ENCODE measurements at regions not wholly inside any gene's neighbourhood (a gene's known extent, or its start where the extent isn't known, plus 50 kb on each side); places are given as distances from the start of the nearest gene placed in this dataset.

DNA sequence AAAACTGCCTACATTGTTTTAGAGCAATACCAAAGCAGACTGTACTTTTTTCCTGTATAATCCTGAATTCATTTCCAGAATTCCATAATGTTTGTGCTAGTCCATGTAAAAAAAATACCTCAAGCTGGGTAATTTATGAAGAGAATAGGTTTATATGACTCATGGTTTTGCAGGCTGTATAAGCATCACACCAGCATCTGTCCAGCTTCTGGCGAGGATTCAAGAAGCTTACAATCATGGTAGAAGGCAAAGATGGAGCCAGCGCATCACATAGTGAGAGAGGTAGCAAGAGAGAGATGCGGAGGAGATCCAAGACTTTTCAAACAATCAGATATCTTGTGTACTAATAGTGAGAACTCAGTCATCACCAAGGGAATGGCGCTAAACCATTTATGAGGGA, 280.3 kb upstream of the CDH9 start:
- no peaks in the 10 kb centered on the region for H3K36me3 Mint-ChIP-seq
- CTCF ChIA-PET: no interaction called here
- no peak overlapping the region for H3K4me3 Mint-ChIP-seq
- DNase-seq: no peak
- intact Hi-C loops (cut with micrococcal nuclease): no loop called here
- H3K27ac Mint-ChIP-seq: no peak overlapping the region
- H3K4me1 Mint-ChIP-seq (ENCODE audit: low read depth): no peaks in the 10 kb centered on the region
- peaks cover 7% of the 10 kb centered on the region for H3K9me3 Mint-ChIP-seq
- H3K27me3 Mint-ChIP-seq: no peaks in the 10 kb centered on the region
- POLR2A ChIA-PET: no interaction called here

DNA sequence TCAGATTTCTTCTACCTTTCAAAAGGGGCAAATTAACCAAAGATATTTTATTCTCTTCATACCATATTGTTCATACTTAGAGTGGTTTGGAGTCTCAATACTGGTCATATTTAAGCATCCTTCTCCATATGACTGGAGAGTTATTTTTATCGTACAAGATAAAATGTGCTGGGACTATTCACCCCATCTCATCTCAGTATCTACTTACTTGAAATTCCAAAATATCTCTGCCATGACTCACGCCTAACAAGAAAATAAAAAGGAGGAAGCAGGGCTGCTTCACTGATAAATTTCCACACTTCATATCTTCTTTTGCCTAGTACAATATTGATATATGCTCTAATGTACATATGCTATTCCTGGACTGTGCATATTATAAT, 277.9 kb upstream of the CDH9 start:
- H3K36me3 Mint-ChIP-seq: no peaks in the 10 kb centered on the region
- no peak overlapping the region for H3K4me3 Mint-ChIP-seq
- H3K27ac Mint-ChIP-seq: no peak overlapping the region
- intact Hi-C loops (cut with micrococcal nuclease): no loop called here
- no peak for DNase-seq
- H3K27me3 Mint-ChIP-seq: no peaks in the 10 kb centered on the region
- H3K4me1 Mint-ChIP-seq (ENCODE audit: low read depth): no peaks in the 10 kb centered on the region
- peaks cover 12% of the 10 kb centered on the region for H3K9me3 Mint-ChIP-seq
- POLR2A ChIA-PET: no interaction called here
- CTCF ChIA-PET: no interaction called here

DNA sequence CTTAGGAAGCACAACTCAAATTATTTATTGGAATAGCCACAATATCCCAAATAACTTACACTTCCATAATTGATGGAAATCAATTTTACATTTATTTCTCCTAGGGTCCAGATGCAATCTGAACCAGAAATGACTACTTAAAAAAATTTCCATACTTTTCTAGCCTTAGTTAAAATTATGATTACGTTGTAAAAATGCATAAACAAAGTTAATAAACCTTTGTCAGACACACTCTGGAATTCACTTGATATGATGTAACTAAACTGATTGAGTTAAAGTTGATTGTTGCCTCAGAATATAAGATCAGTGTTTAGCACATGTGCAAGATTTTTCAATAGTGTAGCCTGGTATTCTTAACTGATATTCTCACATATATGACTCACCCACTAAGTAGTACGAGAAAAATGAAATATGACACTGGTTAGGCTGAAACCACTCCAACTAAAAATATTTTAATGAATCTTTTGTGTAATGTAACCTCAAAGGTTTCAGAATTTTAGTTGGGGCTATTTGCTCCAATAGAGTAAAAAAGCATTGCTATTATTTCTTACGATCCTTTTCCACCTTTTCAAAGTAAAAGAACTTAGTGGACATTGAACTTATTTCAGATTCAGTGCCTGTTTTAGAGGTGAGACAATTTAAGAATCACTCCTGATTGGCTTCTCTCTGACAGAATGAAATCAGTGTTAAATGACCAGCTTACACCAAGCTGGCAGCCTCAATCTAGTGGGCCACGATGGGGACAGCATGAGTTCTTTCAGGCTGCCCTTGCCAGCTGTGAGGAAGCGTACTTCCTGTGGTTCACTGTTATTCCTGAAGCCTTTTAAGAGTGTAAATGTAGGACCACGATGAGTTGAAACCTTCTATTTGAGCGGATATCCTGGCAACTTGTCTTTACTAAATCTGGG, 277.2 kb upstream of the CDH9 start:
- intact Hi-C loops (cut with micrococcal nuclease): no loop called here
- H3K4me3 Mint-ChIP-seq: no peak overlapping the region
- no peak for DNase-seq
- no peaks in the 10 kb centered on the region for H3K36me3 Mint-ChIP-seq
- ChIA-PET CTCF (no interaction called here), POLR2A (no interaction called here)
- H3K27me3 Mint-ChIP-seq: no peaks in the 10 kb centered on the region
- peaks cover 12% of the 10 kb centered on the region for H3K9me3 Mint-ChIP-seq
- no peaks in the 10 kb centered on the region for H3K4me1 Mint-ChIP-seq (ENCODE audit: low read depth)
- H3K27ac Mint-ChIP-seq: no peak overlapping the region

DNA sequence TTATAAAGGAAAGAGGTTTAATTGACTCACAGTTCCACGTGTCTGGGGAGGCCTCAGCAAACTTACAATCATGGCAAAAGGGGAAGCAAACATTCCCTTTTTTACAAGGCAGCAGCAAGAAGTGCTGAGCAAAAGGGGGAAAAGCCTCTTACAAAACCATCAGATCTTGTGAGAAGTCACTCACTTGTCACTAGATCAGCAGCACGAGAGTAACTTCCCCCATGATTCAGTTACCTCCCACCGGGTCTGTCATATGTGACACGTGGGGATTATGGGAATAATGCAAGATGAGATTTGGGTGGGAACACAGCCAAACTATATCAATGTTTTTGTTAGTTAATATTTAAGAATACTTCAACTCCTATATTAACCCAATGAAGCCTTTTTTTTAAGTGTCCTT, 275.2 kb upstream of the CDH9 start:
- ChIA-PET CTCF (no interaction called here), POLR2A (no interaction called here)
- peaks cover 15% of the 10 kb centered on the region for H3K9me3 Mint-ChIP-seq
- DNase-seq: no peak
- no peaks in the 10 kb centered on the region for H3K4me1 Mint-ChIP-seq (ENCODE audit: low read depth)
- H3K36me3 Mint-ChIP-seq: no peaks in the 10 kb centered on the region
- no peaks in the 10 kb centered on the region for H3K27me3 Mint-ChIP-seq
- H3K4me3 Mint-ChIP-seq: no peak overlapping the region
- H3K27ac Mint-ChIP-seq: no peak overlapping the region
- intact Hi-C loops (cut with micrococcal nuclease): no loop called here

DNA sequence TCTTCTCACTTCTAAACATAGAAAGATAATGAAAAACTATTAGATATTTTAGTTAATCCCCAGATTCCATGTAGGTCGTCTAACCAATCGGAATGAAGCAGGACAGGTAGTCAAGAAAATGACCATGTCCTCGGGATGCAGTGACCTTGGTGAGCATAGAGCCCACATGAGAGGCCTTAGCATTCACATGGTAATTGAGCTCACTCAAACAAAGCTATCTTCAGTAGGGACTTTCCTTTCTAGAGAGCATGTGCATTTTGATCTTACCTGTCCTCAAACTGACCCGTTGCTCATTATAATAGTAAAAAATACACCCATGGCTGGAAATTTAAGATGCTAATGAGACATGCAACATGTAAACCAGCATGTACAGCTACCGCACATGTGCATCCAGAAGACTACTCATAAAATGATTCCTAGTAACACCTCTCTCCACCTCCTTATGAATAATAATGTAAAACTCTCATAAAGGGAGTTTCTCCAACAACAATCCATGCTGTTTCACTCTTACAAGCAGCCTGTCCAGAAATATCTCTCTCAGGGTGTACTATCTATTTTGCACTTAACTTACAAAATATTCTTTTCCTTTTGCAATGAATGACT, 274.0 kb upstream of the CDH9 start:
- POLR2A ChIA-PET: no interaction called here
- Mint-ChIP-seq H3K27me3 (no peaks in the 10 kb centered on the region), H3K36me3 (no peaks in the 10 kb centered on the region), H3K4me1 (ENCODE audit: low read depth) (no peaks in the 10 kb centered on the region), H3K9me3 (peaks cover 22% of the 10 kb centered on the region), H3K4me3 (no peak overlapping the region), H3K27ac (no peak overlapping the region)
- intact Hi-C loops (cut with micrococcal nuclease): no loop called here
- CTCF ChIA-PET: no interaction called here
- DNase-seq: no peak

DNA sequence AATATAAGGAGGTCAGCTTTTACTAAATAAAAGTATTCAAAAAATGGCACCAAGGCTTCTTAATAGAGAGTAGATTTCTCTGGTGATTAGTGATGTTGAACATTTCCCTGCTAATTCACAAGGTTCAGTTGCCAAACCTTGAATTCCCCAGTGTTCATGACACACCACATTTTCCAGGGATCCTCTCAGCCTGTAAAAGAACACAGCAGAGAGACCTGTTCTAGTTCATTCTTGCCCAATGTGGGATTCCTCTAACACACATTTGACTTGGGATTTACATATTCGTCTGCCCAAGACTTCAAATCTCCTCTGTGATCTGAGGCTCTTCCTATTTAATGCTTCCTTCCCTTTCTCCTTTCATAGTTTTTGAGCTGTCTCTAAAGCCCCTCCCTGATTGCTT, 273.2 kb upstream of the CDH9 start:
- CTCF ChIA-PET: no interaction called here
- peaks cover 26% of the 10 kb centered on the region for H3K9me3 Mint-ChIP-seq
- no peaks in the 10 kb centered on the region for H3K36me3 Mint-ChIP-seq
- no peak for DNase-seq
- no peaks in the 10 kb centered on the region for H3K4me1 Mint-ChIP-seq (ENCODE audit: low read depth)
- POLR2A ChIA-PET: no interaction called here
- H3K4me3 Mint-ChIP-seq: no peak overlapping the region
- no peak overlapping the region for H3K27ac Mint-ChIP-seq
- H3K27me3 Mint-ChIP-seq: no peaks in the 10 kb centered on the region
- intact Hi-C loops (cut with micrococcal nuclease): no loop called here

DNA sequence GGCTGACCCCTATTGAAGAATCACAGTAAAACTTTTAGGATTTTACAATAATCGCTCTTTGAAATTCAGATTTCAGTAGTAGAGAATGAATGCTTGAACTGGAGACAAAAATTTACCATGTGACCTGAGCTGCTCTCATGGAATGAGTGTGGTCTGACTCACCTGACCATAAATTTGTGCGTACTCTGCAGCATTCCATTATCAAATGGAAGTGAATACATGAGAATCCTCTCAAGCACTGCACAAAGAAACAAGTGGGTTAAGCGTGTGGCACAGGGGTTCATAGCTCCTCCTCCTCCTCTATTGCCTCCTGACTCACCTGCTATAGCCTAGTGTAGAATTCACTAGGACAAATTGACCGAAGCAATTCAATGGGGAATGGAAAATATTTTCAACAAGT, 269.8 kb upstream of the CDH9 start:
- no peak overlapping the region for H3K27ac Mint-ChIP-seq
- H3K36me3 Mint-ChIP-seq: no peaks in the 10 kb centered on the region
- no peak for DNase-seq
- intact Hi-C loops (cut with micrococcal nuclease): no loop called here
- H3K4me3 Mint-ChIP-seq: no peak overlapping the region
- no peaks in the 10 kb centered on the region for H3K27me3 Mint-ChIP-seq
- POLR2A ChIA-PET: no interaction called here
- no peaks in the 10 kb centered on the region for H3K4me1 Mint-ChIP-seq (ENCODE audit: low read depth)
- H3K9me3 Mint-ChIP-seq: peaks cover 20% of the 10 kb centered on the region
- CTCF ChIA-PET: no interaction called here

DNA sequence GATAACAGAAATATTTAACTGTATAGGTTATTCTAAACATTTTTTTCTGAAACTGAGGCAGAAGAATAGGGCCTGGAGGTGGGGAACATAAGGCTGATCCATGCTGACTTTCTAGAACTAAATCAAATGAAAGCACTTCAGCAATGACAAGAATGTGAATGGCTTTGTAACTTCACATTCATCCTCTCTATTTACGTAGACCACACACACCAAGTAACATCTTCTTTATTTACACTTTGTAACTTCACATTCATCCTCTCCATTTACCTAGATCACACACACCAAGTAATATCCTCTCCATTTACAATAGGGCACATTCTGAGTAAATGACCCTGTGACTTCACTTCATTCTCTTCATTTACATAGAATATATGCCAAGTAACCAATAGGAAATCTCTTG, 251.8 kb upstream of the CDH9 start:
- no peaks in the 10 kb centered on the region for H3K36me3 Mint-ChIP-seq
- no peaks in the 10 kb centered on the region for H3K27me3 Mint-ChIP-seq
- H3K4me1 Mint-ChIP-seq (ENCODE audit: low read depth): no peaks in the 10 kb centered on the region
- H3K4me3 Mint-ChIP-seq: no peak overlapping the region
- peaks cover 22% of the 10 kb centered on the region for H3K9me3 Mint-ChIP-seq
- intact Hi-C loops (cut with micrococcal nuclease): no loop called here
- POLR2A ChIA-PET: no interaction called here
- no peak overlapping the region for H3K27ac Mint-ChIP-seq
- CTCF ChIA-PET: no interaction called here
- no peak for DNase-seq

DNA sequence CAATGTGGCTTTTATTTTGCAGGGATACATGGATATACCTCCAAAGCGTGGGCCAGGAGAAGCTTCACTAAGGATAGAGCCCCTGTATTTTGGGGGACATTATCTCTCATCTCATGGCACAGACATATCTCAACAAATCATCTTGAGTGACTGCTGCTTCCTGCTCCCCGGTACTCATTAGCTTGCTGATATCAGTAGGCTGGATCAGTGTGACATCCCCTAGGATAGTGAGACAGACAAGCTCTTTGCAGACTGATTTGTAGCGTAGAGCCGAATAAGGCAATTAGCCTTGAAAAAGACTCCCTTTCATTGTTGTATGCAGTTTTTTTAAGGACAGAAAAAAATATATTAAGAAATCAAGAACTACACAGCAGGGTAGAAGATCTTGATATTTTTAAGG, 237.7 kb upstream of the CDH9 start:
- Mint-ChIP-seq H3K27me3 (no peaks in the 10 kb centered on the region), H3K27ac (no peak overlapping the region), H3K9me3 (peaks cover 22% of the 10 kb centered on the region), H3K36me3 (no peaks in the 10 kb centered on the region), H3K4me1 (ENCODE audit: low read depth) (no peaks in the 10 kb centered on the region), H3K4me3 (no peak overlapping the region)
- POLR2A ChIA-PET: no interaction called here
- CTCF ChIA-PET: no interaction called here
- intact Hi-C loops (cut with micrococcal nuclease): no loop called here
- no peak for DNase-seq

DNA sequence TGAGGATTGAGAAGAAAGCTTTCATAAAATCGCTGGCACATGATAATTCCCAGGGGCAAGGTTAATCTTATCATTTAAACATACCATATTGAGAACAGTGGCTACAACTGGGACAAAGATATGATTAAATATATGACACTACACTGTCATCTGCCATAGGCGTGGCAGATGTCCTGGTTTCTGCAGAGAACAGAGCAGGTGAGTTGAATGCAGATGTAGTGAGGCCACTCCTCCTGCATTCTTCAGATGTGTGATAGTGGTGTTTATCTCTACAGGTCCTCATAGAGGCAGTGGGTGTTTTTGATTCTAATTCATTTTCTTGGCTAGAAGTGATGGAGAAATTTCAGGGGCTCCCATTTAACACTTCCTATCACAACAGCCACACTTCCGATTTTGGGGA, 237.0 kb upstream of the CDH9 start:
- intact Hi-C loops (cut with micrococcal nuclease): no loop called here
- no peak overlapping the region for H3K27ac Mint-ChIP-seq
- CTCF ChIA-PET: no interaction called here
- POLR2A ChIA-PET: no interaction called here
- no peaks in the 10 kb centered on the region for H3K36me3 Mint-ChIP-seq
- H3K4me1 Mint-ChIP-seq (ENCODE audit: low read depth): no peaks in the 10 kb centered on the region
- DNase-seq: no peak
- peaks cover 18% of the 10 kb centered on the region for H3K9me3 Mint-ChIP-seq
- no peaks in the 10 kb centered on the region for H3K27me3 Mint-ChIP-seq
- H3K4me3 Mint-ChIP-seq: no peak overlapping the region

DNA sequence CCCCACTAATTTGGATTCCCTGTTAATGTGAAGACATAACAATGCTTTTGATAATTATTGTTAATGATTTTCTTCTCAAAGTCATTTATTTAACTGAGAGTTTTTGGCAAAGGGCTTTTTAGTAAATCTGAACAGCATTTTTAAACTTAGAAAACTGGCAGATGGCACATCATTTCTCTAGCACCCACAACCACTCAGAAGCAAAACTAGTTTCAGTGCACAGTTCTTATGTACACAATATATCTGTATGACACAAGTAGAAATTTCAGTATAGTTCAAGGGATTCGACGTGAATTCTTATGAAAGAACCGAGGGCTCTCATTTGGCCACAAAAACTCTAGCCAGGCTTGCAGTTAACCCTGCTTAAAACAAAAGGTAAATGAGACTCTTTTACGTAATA, 231.4 kb upstream of the CDH9 start:
- ChIA-PET CTCF (no interaction called here), POLR2A (no interaction called here)
- Mint-ChIP-seq H3K4me3 (no peak overlapping the region), H3K27me3 (no peaks in the 10 kb centered on the region), H3K27ac (no peak overlapping the region), H3K36me3 (no peaks in the 10 kb centered on the region), H3K9me3 (peaks cover 19% of the 10 kb centered on the region), H3K4me1 (ENCODE audit: low read depth) (no peaks in the 10 kb centered on the region)
- intact Hi-C loops (cut with micrococcal nuclease): no loop called here
- no peak for DNase-seq

DNA sequence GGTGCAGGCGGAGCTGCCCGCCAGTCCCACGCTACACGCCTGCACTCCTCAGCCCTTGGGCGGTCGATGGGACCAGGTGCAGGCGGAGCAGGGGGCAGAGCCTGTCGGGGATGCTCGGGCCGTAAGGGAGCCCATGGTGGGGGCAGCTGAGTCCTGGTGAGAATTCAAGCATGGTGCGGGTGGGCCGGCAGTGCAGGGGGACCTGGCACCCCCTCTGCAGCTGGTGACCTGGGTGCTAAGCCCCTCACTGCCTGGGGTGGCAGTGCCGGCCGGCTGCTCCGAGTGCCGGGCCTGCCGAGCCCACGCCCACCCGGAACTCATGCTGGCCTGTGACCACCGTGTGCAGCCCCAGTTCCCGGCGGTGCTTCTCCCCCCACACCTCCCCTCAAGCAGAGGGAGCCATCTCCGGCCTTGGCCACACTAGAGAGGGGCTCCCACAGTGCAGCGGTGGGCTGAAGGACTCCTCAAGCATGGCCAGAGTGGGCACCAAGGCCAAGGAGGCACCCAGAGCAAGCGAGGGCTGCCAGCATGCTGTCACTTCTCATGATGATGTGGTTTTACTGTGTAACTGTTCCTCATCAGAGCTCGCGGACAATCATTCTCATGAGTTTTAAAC, 228.9 kb upstream of the CDH9 start:
- no peak overlapping the region for H3K27ac Mint-ChIP-seq
- no peaks in the 10 kb centered on the region for H3K4me1 Mint-ChIP-seq (ENCODE audit: low read depth)
- H3K27me3 Mint-ChIP-seq: no peaks in the 10 kb centered on the region
- no peak for DNase-seq
- no peak overlapping the region for H3K4me3 Mint-ChIP-seq
- ChIA-PET POLR2A (no interaction called here), CTCF (no interaction called here)
- H3K36me3 Mint-ChIP-seq: no peaks in the 10 kb centered on the region
- intact Hi-C loops (cut with micrococcal nuclease): no loop called here
- H3K9me3 Mint-ChIP-seq: peaks cover 25% of the 10 kb centered on the region

DNA sequence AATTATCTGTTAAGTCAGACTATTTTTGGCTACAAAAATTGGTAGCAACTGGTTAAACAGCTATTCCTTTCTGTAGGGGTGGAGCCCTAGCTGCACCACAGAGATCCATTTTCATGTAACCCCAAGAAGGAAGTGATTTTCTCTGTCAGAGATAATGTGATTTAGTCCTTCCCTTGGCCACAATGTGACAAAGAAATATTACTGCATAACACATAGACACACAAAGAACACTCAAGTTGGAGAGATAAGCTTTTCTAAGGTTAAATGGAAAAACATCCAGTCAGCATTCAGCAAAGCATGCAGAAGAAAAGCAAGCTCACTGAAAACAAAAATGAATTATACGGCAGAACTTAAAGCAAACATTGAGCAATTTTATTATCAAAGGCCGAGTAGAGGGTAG, 227.8 kb upstream of the CDH9 start:
- DNase-seq: no peak
- H3K27me3 Mint-ChIP-seq: no peaks in the 10 kb centered on the region
- ChIA-PET CTCF (no interaction called here), POLR2A (no interaction called here)
- intact Hi-C loops (cut with micrococcal nuclease): no loop called here
- H3K4me1 Mint-ChIP-seq (ENCODE audit: low read depth): no peaks in the 10 kb centered on the region
- H3K36me3 Mint-ChIP-seq: no peaks in the 10 kb centered on the region
- peaks cover 25% of the 10 kb centered on the region for H3K9me3 Mint-ChIP-seq
- no peak overlapping the region for H3K27ac Mint-ChIP-seq
- no peak overlapping the region for H3K4me3 Mint-ChIP-seq

Data from activated CD4-positive, alpha-beta memory T cell treated with anti-CD3 and anti-CD28 coated beads for 36 hours (primary cell).